H1 (cell line): ENCODE measurements at regions not wholly inside any gene's neighbourhood (a gene's known extent, or its start where the extent isn't known, plus 50 kb on each side); places are given as distances from the start of the nearest gene placed in this dataset.

Experiments
- ASH2L ChIP-seq: fragments of 200-600, 300-600 bp; sonication (generic); IDR thresholded peaks from one replicate; pipeline ENCODE4 v1.7.1; 2017; ENCODE audit warnings: low read length
- CHD2 ChIP-seq: IDR thresholded peaks from 2 replicates; pipeline ENCODE4 v1.6.1; 2012; ENCODE audit warnings: low read length, improper control_type of control experiment
- CREB1 ChIP-seq: IDR thresholded peaks from 2 replicates; pipeline ENCODE4 v1.6.1; 2012; ENCODE audit warnings: inconsistent platforms
- CTCF ChIP-seq, 3 experiments: IDR thresholded peaks; 1 replicate in 2 of 3; 2 replicates in 1 of 3; pipeline versions ENCODE4 v1.5.1 to v1.6.1; 2011; ENCODE audit warnings: low read length in 3 of 3, mild to moderate bottlenecking in 3 of 3, inconsistent platforms in 2 of 3, low read depth in 1 of 3, moderate library complexity in 1 of 3; ENCODE audit not compliant: insufficient read depth in 1 of 3; ENCODE audit errors: control extremely low read depth in 1 of 3
- EP300 ChIP-seq, 2 experiments: IDR thresholded peaks; 1 replicate in 1 of 2; 2 replicates in 1 of 2; pipeline ENCODE4 v1.6.1; 2011 to 2012; ENCODE audit warnings: low read depth in 2 of 2, low read length in 2 of 2, mild to moderate bottlenecking in 2 of 2, borderline replicate concordance in 1 of 2, inconsistent platforms in 1 of 2, moderate library complexity in 1 of 2
- MAX ChIP-seq: IDR thresholded peaks from 2 replicates; pipeline ENCODE4 v1.6.1; 2012; ENCODE audit warnings: inconsistent platforms
- POLR2A ChIP-seq, 2 experiments: IDR thresholded peaks; 1 replicate in 1 of 2; 2 replicates in 1 of 2; pipeline ENCODE4 v1.6.1; 2011; ENCODE audit warnings: low read depth in 2 of 2, low read length in 2 of 2, mild to moderate bottlenecking in 2 of 2; ENCODE audit errors: control extremely low read depth in 1 of 2
- POLR2AphosphoS5 ChIP-seq: IDR thresholded peaks from 2 replicates; pipeline ENCODE4 v1.6.1; 2011; ENCODE audit warnings: low read depth, low read length
- RFX5 ChIP-seq: IDR thresholded peaks from 2 replicates; pipeline ENCODE4 v1.6.1; 2011; ENCODE audit warnings: low read depth, low read length, improper control_type of control experiment, borderline replicate concordance
- SIN3A ChIP-seq, 2 experiments: IDR thresholded peaks in 1 of 2; conservative IDR thresholded peaks in 1 of 2; 2 replicates each; pipeline ENCODE4 v1.6.1; 2011 to 2012; ENCODE audit warnings: low read length in 2 of 2, improper control_type of control experiment in 1 of 2, low read depth in 1 of 2, mild to moderate bottlenecking in 1 of 2
- TAF7 ChIP-seq: optimal IDR thresholded peaks from 2 replicates; pipeline ENCODE3; 2011; ENCODE audit warnings: low read depth, mild to moderate bottlenecking, inconsistent platforms, low read length, moderate library complexity, borderline replicate concordance
- TCF12 ChIP-seq: IDR thresholded peaks from 2 replicates; pipeline ENCODE4 v1.6.1; 2011; ENCODE audit warnings: low read depth, mild to moderate bottlenecking, low read length

- TF ChIP-seq POLR2AphosphoS5 (no peak), TAF7 (no peak), CHD2 (no peak), RFX5 (no peak), CTCF (IDR thresholded peaks at IDR 0.05; ENCODE audit: control extremely low read depth in 1 of 3, insufficient read depth in 1 of 3, low read depth in 1 of 3, low read length in 3 of 3) (no peak), EP300 (IDR thresholded peaks at IDR 0.05; ENCODE audit: borderline replicate concordance in 1 of 2, low read depth in 2 of 2, low read length in 2 of 2) (no peak), SIN3A (conservative IDR thresholded peaks at IDR 0.05 in 1 of 2, IDR thresholded peaks at IDR 0.05 in 1 of 2; ENCODE audit: low read depth in 1 of 2, low read length in 2 of 2) (no peak), MAX (no peak), CREB1 (no peak), ASH2L (no peak), POLR2A (IDR thresholded peaks at IDR 0.05; ENCODE audit: control extremely low read depth in 1 of 2, low read depth in 2 of 2, low read length in 2 of 2) (no peak), TCF12 (no peak)
These were observed 261.0 kb downstream of the WDR11 start for GRCh38 chr10:121112136-121112535.
